ENCODE measurements at regions not wholly inside any gene's neighbourhood (a gene's known extent, or its start where the extent isn't known, plus 50 kb on each side); places are given as distances from the start of the nearest gene placed in this dataset.

GRCh38 chr5:6216471-6217075, 161.8 kb downstream of the MED10 start:
- no peak overlapping the region for H3K9ac ChIP-seq (ENCODE audit: low read depth, low read length)
- H2AFZ ChIP-seq (ENCODE audit: low read depth, low read length) = no peak overlapping the region
- no peaks in the 10 kb centered on the region for H3K79me2 ChIP-seq (ENCODE audit: insufficient read depth, low read length)
- H3K36me3 ChIP-seq (ENCODE audit: insufficient read depth, low read length) = no peaks in the 10 kb centered on the region
- TF ChIP-seq EZH2 (IDR thresholded peaks at IDR 0.05; ENCODE audit: borderline replicate concordance, low read depth, low read length, severe bottlenecking) = no peak
- no peak for TF ChIP-seq CTCF (IDR thresholded peaks at IDR 0.05; ENCODE audit: borderline replicate concordance, extremely low read depth, low read length, poor library complexity, severe bottlenecking)
- H3K27ac ChIP-seq (ENCODE audit: low read length) = no peak overlapping the region
- ATAC-seq (ENCODE audit: insufficient read depth, low read depth) (no peak), DNase-seq (no peak)
- no peaks in the 10 kb centered on the region for H4K20me1 ChIP-seq (ENCODE audit: insufficient read depth, low read length)
- no peaks in the 10 kb centered on the region for H3K4me1 ChIP-seq (ENCODE audit: insufficient read depth, low read length)
- no peak overlapping the region for H3K4me2 ChIP-seq (ENCODE audit: insufficient read depth, low read length)
- no peak overlapping the region for H3K4me3 ChIP-seq (ENCODE audit: low read depth in 1 of 2, low read length in 2 of 2)
- no peaks in the 10 kb centered on the region for H3K27me3 ChIP-seq (ENCODE audit: insufficient read depth, low read length, poor library complexity)
- H3K9me3 ChIP-seq (ENCODE audit: insufficient read depth, low read length, severe bottlenecking) = no peaks in the 10 kb centered on the region

DNA sequence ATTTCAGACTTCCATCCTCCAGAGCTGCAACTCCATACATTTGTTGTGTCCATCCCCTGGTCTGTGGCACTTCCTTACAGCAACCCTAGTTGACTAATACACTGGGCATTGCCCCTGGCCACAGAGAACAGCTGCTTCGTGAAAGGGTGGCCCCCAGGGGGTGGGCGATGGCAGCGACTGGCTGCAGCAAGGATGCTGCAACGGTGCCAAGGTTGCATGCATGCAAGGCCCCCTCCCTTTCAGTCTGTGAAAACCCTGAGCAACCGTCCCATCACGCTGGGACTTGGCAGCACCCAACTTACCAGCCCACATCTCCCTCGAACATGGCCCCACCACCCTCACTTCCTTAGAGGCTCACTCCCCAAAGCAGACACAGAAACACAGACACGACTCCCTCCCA, 162.5 kb downstream of the MED10 start:
- H4K20me1 ChIP-seq (ENCODE audit: insufficient read depth, low read length) = no peaks in the 10 kb centered on the region
- DNase-seq (no peak), ATAC-seq (ENCODE audit: insufficient read depth, low read depth) (no peak)
- no peak overlapping the region for H3K4me3 ChIP-seq (ENCODE audit: low read depth in 1 of 2, low read length in 2 of 2)
- no peaks in the 10 kb centered on the region for H3K4me1 ChIP-seq (ENCODE audit: insufficient read depth, low read length)
- no peak overlapping the region for H2AFZ ChIP-seq (ENCODE audit: low read depth, low read length)
- H3K79me2 ChIP-seq (ENCODE audit: insufficient read depth, low read length) = no peaks in the 10 kb centered on the region
- TF ChIP-seq EZH2 (IDR thresholded peaks at IDR 0.05; ENCODE audit: borderline replicate concordance, low read depth, low read length, severe bottlenecking) (no peak), CTCF (IDR thresholded peaks at IDR 0.05; ENCODE audit: borderline replicate concordance, extremely low read depth, low read length, poor library complexity, severe bottlenecking) (no peak)
- H3K27me3 ChIP-seq (ENCODE audit: insufficient read depth, low read length, poor library complexity) = no peaks in the 10 kb centered on the region
- no peak overlapping the region for H3K4me2 ChIP-seq (ENCODE audit: insufficient read depth, low read length)
- H3K27ac ChIP-seq (ENCODE audit: low read length) = no peak overlapping the region
- no peaks in the 10 kb centered on the region for H3K9me3 ChIP-seq (ENCODE audit: insufficient read depth, low read length, severe bottlenecking)
- no peaks in the 10 kb centered on the region for H3K36me3 ChIP-seq (ENCODE audit: insufficient read depth, low read length)
- H3K9ac ChIP-seq (ENCODE audit: low read depth, low read length) = no peak overlapping the region

DNA sequence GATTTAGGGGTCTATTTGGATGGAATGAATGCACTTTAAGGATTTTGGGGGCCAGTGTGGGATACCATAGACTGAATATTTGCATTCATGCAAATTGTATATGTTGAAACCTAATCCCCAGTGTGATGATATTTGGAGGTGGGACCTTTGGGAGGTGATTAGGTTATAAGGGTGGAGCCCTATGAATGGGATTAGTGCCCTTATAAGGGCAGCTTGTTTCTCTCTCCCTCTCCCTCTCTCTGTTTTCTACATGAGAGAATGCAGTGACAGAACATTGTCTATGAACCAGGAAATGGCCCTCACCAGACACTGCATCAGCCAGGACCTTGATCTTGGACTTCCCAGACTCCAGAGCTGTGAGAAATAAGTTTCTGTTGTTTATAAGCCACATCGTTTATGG, 166.1 kb downstream of the MED10 start:
- TF ChIP-seq CTCF (IDR thresholded peaks at IDR 0.05; ENCODE audit: borderline replicate concordance, extremely low read depth, low read length, poor library complexity, severe bottlenecking) (no peak), EZH2 (IDR thresholded peaks at IDR 0.05; ENCODE audit: borderline replicate concordance, low read depth, low read length, severe bottlenecking) (no peak)
- Histone ChIP-seq H2AFZ (ENCODE audit: low read depth, low read length) (no peak overlapping the region), H3K27me3 (ENCODE audit: insufficient read depth, low read length, poor library complexity) (no peaks in the 10 kb centered on the region), H3K36me3 (ENCODE audit: insufficient read depth, low read length) (no peaks in the 10 kb centered on the region), H3K4me2 (ENCODE audit: insufficient read depth, low read length) (no peak overlapping the region), H3K4me1 (ENCODE audit: insufficient read depth, low read length) (no peaks in the 10 kb centered on the region), H3K27ac (ENCODE audit: low read length) (no peak overlapping the region), H3K4me3 (ENCODE audit: low read depth in 1 of 2, low read length in 2 of 2) (no peak overlapping the region), H4K20me1 (ENCODE audit: insufficient read depth, low read length) (0 out of 2 replicates have a peak, but pooled peaks cover 2% of the 10 kb centered on the region), H3K9ac (ENCODE audit: low read depth, low read length) (no peak overlapping the region), H3K79me2 (ENCODE audit: insufficient read depth, low read length) (no peaks in the 10 kb centered on the region), H3K9me3 (ENCODE audit: insufficient read depth, low read length, severe bottlenecking) (no peaks in the 10 kb centered on the region)
- DNase-seq (no peak), ATAC-seq (ENCODE audit: insufficient read depth, low read depth) (no peak)
